ENCODE measurements at regions not wholly inside any gene's neighbourhood (a gene's known extent, or its start where the extent isn't known, plus 50 kb on each side); places are given as distances from the start of the nearest gene placed in this dataset.

DNA sequence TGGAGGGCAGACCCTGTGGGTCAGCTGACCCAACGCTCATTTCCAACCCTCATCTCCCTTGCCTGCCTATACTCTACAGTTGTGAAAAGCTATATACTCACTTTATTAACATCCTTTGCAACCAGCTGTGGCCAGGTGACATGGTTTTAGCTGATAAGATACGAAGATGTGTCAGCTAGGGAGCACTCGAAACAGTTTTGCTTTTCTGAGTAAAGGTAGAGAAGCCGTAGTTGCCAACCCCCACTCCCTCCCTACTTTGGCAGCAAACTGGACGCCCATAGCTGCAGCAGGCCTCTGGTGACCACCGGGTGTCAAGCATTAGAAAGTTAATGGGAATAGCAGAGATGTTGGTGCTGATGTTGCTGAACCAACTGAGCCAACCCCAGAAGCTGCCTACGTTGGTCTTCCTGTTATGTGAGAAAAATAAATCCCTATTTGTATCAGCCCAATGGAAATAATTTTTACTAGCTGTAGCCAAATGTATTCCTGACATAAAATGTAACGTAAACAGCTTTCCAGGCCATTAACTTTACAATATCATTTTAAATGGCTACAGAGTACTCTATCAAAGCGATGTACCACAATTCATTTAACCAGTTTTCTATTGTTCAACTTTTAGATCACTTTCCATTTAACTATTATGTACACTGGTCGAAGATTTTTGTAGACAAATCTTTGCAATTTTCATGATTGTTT lies 98.5 kb upstream of the TMCC3 start:
- TF ChIP-seq, protein P1, sequence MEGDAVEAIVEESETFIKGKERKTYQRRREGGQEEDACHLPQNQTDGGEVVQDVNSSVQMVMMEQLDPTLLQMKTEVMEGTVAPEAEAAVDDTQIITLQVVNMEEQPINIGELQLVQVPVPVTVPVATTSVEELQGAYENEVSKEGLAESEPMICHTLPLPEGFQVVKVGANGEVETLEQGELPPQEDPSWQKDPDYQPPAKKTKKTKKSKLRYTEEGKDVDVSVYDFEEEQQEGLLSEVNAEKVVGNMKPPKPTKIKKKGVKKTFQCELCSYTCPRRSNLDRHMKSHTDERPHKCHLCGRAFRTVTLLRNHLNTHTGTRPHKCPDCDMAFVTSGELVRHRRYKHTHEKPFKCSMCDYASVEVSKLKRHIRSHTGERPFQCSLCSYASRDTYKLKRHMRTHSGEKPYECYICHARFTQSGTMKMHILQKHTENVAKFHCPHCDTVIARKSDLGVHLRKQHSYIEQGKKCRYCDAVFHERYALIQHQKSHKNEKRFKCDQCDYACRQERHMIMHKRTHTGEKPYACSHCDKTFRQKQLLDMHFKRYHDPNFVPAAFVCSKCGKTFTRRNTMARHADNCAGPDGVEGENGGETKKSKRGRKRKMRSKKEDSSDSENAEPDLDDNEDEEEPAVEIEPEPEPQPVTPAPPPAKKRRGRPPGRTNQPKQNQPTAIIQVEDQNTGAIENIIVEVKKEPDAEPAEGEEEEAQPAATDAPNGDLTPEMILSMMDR (IDR thresholded peaks at IDR 0.05; ENCODE audit: poor library complexity, severe bottlenecking): no peak
- ATAC-seq (ENCODE audit: low read depth) (no peak), DNase-seq (ENCODE audit: low spot score) (no peak)

DNA sequence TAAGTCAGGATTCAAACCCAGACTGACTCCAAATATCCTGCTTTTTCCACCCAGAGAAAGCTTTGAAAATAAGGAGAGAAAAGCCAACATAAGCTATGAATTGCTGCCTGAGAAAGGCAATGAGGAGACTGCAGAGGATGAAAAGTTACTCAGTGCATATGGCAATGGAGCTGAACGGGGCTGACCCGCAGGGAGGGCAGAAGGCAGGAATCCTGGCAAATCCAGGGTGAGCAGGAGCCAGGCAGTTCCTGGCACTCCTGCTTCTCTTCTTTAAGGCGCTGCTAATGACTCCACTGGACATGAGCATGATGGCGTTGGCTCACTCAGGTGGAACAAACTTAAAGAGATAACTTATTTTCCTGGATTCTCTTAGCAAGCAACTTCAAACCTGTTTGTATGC lies 95.2 kb upstream of the TMCC3 start:
- Histone ChIP-seq H3K27ac (ENCODE audit: poor library complexity, severe bottlenecking) (no peak overlapping the region), H3K36me3 (ENCODE audit: low read depth) (no peaks in the 10 kb centered on the region), H3K9me3 (ENCODE audit: severe bottlenecking) (no peaks in the 10 kb centered on the region), H3K27me3 (ENCODE audit: insufficient read depth, poor library complexity, severe bottlenecking) (no peaks in the 10 kb centered on the region), H3K4me1 (ENCODE audit: insufficient read depth, poor library complexity, severe bottlenecking) (no peaks in the 10 kb centered on the region), H3K4me3 (ENCODE audit: severe bottlenecking) (no peak overlapping the region)
- ATAC-seq (ENCODE audit: low read depth) (no peak), DNase-seq (ENCODE audit: low spot score) (no peak)
- TF ChIP-seq, protein P1 (IDR thresholded peaks at IDR 0.05; ENCODE audit: poor library complexity, severe bottlenecking): no peak

More for the DNA sequence above, 98.5 kb upstream of the TMCC3 start:
- H3K36me3 ChIP-seq (ENCODE audit: low read depth): no peaks in the 10 kb centered on the region
- no peak overlapping the region for H3K4me3 ChIP-seq (ENCODE audit: severe bottlenecking)
- H3K4me1 ChIP-seq (ENCODE audit: insufficient read depth, poor library complexity, severe bottlenecking): no peaks in the 10 kb centered on the region
- H3K27me3 ChIP-seq (ENCODE audit: insufficient read depth, poor library complexity, severe bottlenecking): no peaks in the 10 kb centered on the region
- no peaks in the 10 kb centered on the region for H3K9me3 ChIP-seq (ENCODE audit: severe bottlenecking)
- no peak overlapping the region for H3K27ac ChIP-seq (ENCODE audit: poor library complexity, severe bottlenecking)

DNA sequence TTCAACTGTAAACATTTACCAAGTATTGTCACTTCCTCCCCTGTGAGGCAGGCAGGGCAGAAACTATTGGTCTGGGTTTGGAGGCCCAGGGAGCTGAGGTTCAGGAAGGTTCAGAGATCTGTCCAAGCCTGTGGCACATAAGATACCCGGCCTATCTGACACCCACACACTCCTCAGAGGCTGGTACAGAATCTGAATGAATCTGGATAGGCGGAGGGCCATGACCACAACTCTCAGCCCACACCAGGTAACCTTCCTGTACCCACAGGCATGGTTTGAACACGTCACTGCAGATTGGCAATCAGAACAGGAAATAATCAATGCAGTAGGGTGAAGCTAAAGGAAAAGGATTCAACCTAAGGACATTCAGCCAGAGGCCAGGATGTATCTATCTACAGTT lies 92.8 kb upstream of the TMCC3 start:
- TF ChIP-seq, protein P1 (IDR thresholded peaks at IDR 0.05; ENCODE audit: poor library complexity, severe bottlenecking): no peak
- H3K4me3 ChIP-seq (ENCODE audit: severe bottlenecking): no peak overlapping the region
- no peaks in the 10 kb centered on the region for H3K4me1 ChIP-seq (ENCODE audit: insufficient read depth, poor library complexity, severe bottlenecking)
- no peak for DNase-seq (ENCODE audit: low spot score)
- ATAC-seq (ENCODE audit: low read depth): no peak
- H3K27me3 ChIP-seq (ENCODE audit: insufficient read depth, poor library complexity, severe bottlenecking): no peaks in the 10 kb centered on the region
- no peaks in the 10 kb centered on the region for H3K9me3 ChIP-seq (ENCODE audit: severe bottlenecking)
- no peaks in the 10 kb centered on the region for H3K36me3 ChIP-seq (ENCODE audit: low read depth)
- no peak overlapping the region for H3K27ac ChIP-seq (ENCODE audit: poor library complexity, severe bottlenecking)

GRCh38 chr12:94740601-94741362 lies 90.4 kb upstream of the TMCC3 start:
- H3K4me1 ChIP-seq (ENCODE audit: insufficient read depth, poor library complexity, severe bottlenecking): no peaks in the 10 kb centered on the region
- H3K4me3 ChIP-seq (ENCODE audit: severe bottlenecking): no peak overlapping the region
- TF ChIP-seq, protein P1 (IDR thresholded peaks at IDR 0.05; ENCODE audit: poor library complexity, severe bottlenecking): no peak
- ATAC-seq (ENCODE audit: low read depth) (no peak), DNase-seq (ENCODE audit: low spot score) (no peak)
- H3K36me3 ChIP-seq (ENCODE audit: low read depth): no peaks in the 10 kb centered on the region
- H3K27me3 ChIP-seq (ENCODE audit: insufficient read depth, poor library complexity, severe bottlenecking): no peaks in the 10 kb centered on the region
- no peak overlapping the region for H3K27ac ChIP-seq (ENCODE audit: poor library complexity, severe bottlenecking)
- no peaks in the 10 kb centered on the region for H3K9me3 ChIP-seq (ENCODE audit: severe bottlenecking)

GRCh38 chr12:94736820-94737219 lies 86.5 kb upstream of the TMCC3 start:
- no peaks in the 10 kb centered on the region for H3K9me3 ChIP-seq (ENCODE audit: severe bottlenecking)
- H3K27ac ChIP-seq (ENCODE audit: poor library complexity, severe bottlenecking): no peak overlapping the region
- TF ChIP-seq, protein P1 (IDR thresholded peaks at IDR 0.05; ENCODE audit: poor library complexity, severe bottlenecking): no peak
- ATAC-seq (ENCODE audit: low read depth) (no peak), DNase-seq (ENCODE audit: low spot score) (no peak)
- H3K4me3 ChIP-seq (ENCODE audit: severe bottlenecking): no peak overlapping the region
- no peaks in the 10 kb centered on the region for H3K36me3 ChIP-seq (ENCODE audit: low read depth)
- peaks cover under 1% of the 10 kb centered on the region for H3K4me1 ChIP-seq (ENCODE audit: insufficient read depth, poor library complexity, severe bottlenecking)
- no peaks in the 10 kb centered on the region for H3K27me3 ChIP-seq (ENCODE audit: insufficient read depth, poor library complexity, severe bottlenecking)

All from RWPE2 (cell line).